Activated CD4-positive, CD25-positive, alpha-beta regulatory T cell (primary cell): ENCODE measurements at regions not wholly inside any gene's neighbourhood (a gene's known extent, or its start where the extent isn't known, plus 50 kb on each side); places are given as distances from the start of the nearest gene placed in this dataset.
"Not testable (repeated sequence)": the region's sequence is repeated elsewhere in the genome, so short reads cannot be mapped to it uniquely, and the experiment has no call there.

ENCODE experiments used
- DNase-seq, 4 experiments: peaks; one replicate each; lab custom pipeline; 2025; lab: John Stamatoyannopoulos, UW

GRCh38 chr3:70631716-70632307 is 319.4 kb upstream of the MDFIC2 start:
- no peak for DNase-seq

- DNase-seq: no peak
Observed at GRCh38 chr3:70621451-70621850, 309.0 kb upstream of the MDFIC2 start.

- DNase-seq: no peak
Observed at GRCh38 chr3:70620956-70621355, 308.5 kb upstream of the MDFIC2 start.

GRCh38 chr3:70620367-70620766 is 307.9 kb upstream of the MDFIC2 start:
- no peak for DNase-seq

- no peak for DNase-seq
Observed at GRCh38 chr3:70618151-70618550, 305.7 kb upstream of the MDFIC2 start.

GRCh38 chr3:70617349-70617748 is 304.9 kb upstream of the MDFIC2 start:
- DNase-seq: not testable (repeated sequence)

GRCh38 chr3:70615286-70615685 is 302.8 kb upstream of the MDFIC2 start:
- no peak for DNase-seq

- no peak for DNase-seq
Observed at GRCh38 chr3:70614111-70614510, 301.7 kb upstream of the MDFIC2 start.

GRCh38 chr3:70612920-70613319 is 300.5 kb upstream of the MDFIC2 start:
- DNase-seq: no peak

GRCh38 chr3:70611667-70612277 is 299.3 kb upstream of the MDFIC2 start:
- not testable (repeated sequence) for DNase-seq

GRCh38 chr3:70608434-70608833 is 296.0 kb upstream of the MDFIC2 start:
- no peak for DNase-seq

- no peak for DNase-seq
Observed at GRCh38 chr3:70607469-70607868, 295.0 kb upstream of the MDFIC2 start.

GRCh38 chr3:70606018-70606417 is 293.6 kb upstream of the MDFIC2 start:
- no peak for DNase-seq

GRCh38 chr3:70603103-70603502 is 290.7 kb upstream of the MDFIC2 start:
- no peak for DNase-seq

GRCh38 chr3:70597312-70597711 is 284.9 kb upstream of the MDFIC2 start:
- no peak for DNase-seq

- DNase-seq: no peak
Observed at GRCh38 chr3:70583682-70584081, 271.2 kb upstream of the MDFIC2 start.

GRCh38 chr3:70582803-70583202 is 270.4 kb upstream of the MDFIC2 start:
- DNase-seq: no peak

GRCh38 chr3:70580021-70580420 is 267.6 kb upstream of the MDFIC2 start:
- no peak for DNase-seq

GRCh38 chr3:70571696-70572095 is 259.3 kb upstream of the MDFIC2 start:
- DNase-seq: no peak

GRCh38 chr3:70570584-70570983 is 258.1 kb upstream of the MDFIC2 start:
- DNase-seq: no peak

- no peak for DNase-seq
Observed at GRCh38 chr3:70568626-70569025, 256.2 kb upstream of the MDFIC2 start.

GRCh38 chr3:70565861-70566260 is 253.4 kb upstream of the MDFIC2 start:
- no peak for DNase-seq

- no peak for DNase-seq
Observed at GRCh38 chr3:70564552-70564951, 252.1 kb upstream of the MDFIC2 start.

GRCh38 chr3:70561796-70562195 is 249.4 kb upstream of the MDFIC2 start:
- no peak for DNase-seq
